Heart left ventricle (tissue), 13 donors: ENCODE measurements at regions not wholly inside any gene's neighbourhood (a gene's known extent, or its start where the extent isn't known, plus 50 kb on each side); places are given as distances from the start of the nearest gene placed in this dataset.

Source experiments
- POLR2A ChIP-seq, 2 donors: fragments of 450-650 bp; IDR thresholded peaks; one replicate each; pipeline ENCODE4 v1.6.1; 2017; ENCODE audit warnings: antibody characterized with exemption in 2 of 2, mild to moderate bottlenecking in 2 of 2, moderate library complexity in 2 of 2
- TF ChIP-seq, protein P1 (sequence below), 12 donors: fragments of 200-600 bp; sonication (generic) in 4 of 12; IDR thresholded peaks; one replicate each; pipeline versions ENCODE4 v1.5.0 to v1.8.0; 2018 to 2022; ENCODE audit warnings: antibody characterized with exemption in 12 of 12, mild to moderate bottlenecking in 5 of 12
- donor health status: ischemic (EF 13 %, LVEDD 7.1; RV severe dilation, severe dysfunction).
- donor health status: DM: no; HTN: yes; CAD: no.
- donor health status: DM: no; HTN: no; CAD: no.
- donor health status: ischemic (EF 25% LVEDD 6.9; RV normal size, moderate dysfunction).
- donor health status: ischemic (EF 25% LVEDD 5.7; RV mildly dilated, moderate dysfunction).
- donor health status: ischemic (EF 35%, LVEDD 5.7; RV mildly dilated, moderate dysfunction).
- donor health status: nonischemic (EF 11% LVEDD 7.7; RV severe dilation, severe dysfunction).
- donor health status: DM: yes; HTN: yes; CAD: no.
- donor health status: PGD.
- donor health status: ischemic (EF 29% LVEDD 5.4; RV normal size, mild dysfunction).
- donor health status: nonischemic (EF 23%, LVEDD 6.1; RV moderate dilation, normal function).

DNA sequence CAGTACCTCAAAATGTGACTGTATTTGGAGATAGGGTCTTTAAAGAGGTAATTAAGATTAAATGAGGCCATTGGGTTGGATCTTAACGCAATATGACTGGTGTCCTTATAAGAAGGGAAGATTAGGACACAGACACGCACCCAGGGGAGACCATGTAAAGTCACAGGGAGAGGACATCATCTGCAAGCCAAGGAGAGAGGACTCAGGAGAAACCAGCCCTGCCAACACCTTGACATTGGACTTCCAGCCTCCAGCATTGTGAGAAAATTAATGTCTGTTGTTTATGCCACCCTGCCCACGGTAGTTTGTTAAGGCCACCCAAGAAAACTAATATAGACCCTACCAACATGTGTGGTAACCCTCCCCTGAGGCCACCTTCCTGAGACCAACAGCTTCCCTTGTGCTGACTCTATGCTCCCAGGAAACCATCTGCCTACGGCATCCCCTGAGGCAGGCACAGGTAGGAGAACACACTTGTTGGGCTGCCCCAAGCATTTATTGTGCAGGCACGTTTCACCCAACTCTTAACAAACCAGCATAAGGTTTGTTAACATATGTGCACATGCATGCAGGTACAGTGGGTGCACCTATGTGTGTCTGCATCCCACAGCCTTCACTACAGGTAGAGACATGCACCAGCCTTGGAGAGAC lies 161.5 kb upstream of the AGAP1 start:
- TF ChIP-seq, protein P1, sequence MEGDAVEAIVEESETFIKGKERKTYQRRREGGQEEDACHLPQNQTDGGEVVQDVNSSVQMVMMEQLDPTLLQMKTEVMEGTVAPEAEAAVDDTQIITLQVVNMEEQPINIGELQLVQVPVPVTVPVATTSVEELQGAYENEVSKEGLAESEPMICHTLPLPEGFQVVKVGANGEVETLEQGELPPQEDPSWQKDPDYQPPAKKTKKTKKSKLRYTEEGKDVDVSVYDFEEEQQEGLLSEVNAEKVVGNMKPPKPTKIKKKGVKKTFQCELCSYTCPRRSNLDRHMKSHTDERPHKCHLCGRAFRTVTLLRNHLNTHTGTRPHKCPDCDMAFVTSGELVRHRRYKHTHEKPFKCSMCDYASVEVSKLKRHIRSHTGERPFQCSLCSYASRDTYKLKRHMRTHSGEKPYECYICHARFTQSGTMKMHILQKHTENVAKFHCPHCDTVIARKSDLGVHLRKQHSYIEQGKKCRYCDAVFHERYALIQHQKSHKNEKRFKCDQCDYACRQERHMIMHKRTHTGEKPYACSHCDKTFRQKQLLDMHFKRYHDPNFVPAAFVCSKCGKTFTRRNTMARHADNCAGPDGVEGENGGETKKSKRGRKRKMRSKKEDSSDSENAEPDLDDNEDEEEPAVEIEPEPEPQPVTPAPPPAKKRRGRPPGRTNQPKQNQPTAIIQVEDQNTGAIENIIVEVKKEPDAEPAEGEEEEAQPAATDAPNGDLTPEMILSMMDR (IDR thresholded peaks at IDR 0.05), result no peak
- TF ChIP-seq POLR2A (IDR thresholded peaks at IDR 0.05), result no peak
